ENCODE measurements at regions not wholly inside any gene's neighbourhood (a gene's known extent, or its start where the extent isn't known, plus 50 kb on each side); places are given as distances from the start of the nearest gene placed in this dataset.

DNA sequence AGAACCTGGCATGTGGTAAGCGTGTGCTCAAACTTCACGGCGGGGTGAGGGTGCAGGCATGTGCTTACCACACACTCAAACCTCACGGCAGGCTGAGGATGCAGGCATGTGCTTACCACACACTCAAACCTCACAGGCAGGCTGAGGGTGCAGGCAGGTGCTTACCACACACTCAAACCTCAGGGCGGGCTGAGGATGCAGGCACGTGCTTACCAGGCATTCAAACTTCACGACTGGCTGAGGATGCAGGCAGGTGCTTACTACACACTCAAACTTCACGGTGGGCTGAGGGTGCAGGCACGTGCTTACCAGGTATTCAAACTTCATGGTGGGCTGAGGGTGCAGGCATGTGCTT, 105.0 kb upstream of the ALKAL2 start:
- TF ChIP-seq CREB5 (CRISPR knock-in tag; IDR thresholded peaks at IDR 0.05; ENCODE audit: low read depth) (no peak), ARNTL (CRISPR knock-in tag; IDR thresholded peaks at IDR 0.05; ENCODE audit: borderline replicate concordance, low read depth) (no peak), ZNF565 (CRISPR knock-in tag; conservative IDR thresholded peaks at IDR 0.05; ENCODE audit: low read depth) (no peak), TOX (CRISPR knock-in tag; IDR thresholded peaks at IDR 0.05; ENCODE audit: borderline replicate concordance) (no peak), PPARA (CRISPR knock-in tag; IDR thresholded peaks at IDR 0.05; ENCODE audit: borderline replicate concordance) (no peak), TCF4 (CRISPR knock-in tag; IDR thresholded peaks at IDR 0.05; ENCODE audit: borderline replicate concordance) (no peak)
